ENCODE measurements at regions not wholly inside any gene's neighbourhood (a gene's known extent, or its start where the extent isn't known, plus 50 kb on each side); places are given as distances from the start of the nearest gene placed in this dataset.

DNA sequence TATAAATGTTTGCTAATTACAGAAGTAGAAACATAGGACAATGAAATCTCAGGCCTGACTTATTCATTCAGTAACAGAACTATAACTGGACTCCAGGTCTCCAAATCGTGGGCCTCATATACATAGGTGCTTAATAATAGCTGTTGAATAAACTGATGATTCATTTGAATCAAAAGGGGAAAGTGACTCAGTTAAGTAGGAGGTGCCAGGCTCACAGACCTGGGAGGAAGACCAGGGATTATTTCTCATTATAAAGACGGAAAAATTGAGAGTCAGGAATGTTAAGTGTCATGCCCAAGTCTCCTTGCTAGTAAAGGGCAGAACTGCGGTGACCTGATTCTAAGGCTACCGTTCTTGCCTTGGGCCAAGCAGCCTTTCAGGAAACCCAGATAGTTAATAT, 131.5 kb downstream of the HS3ST1 start:
- ATAC-seq (no peak), DNase-seq (ENCODE audit: low spot score) (no peak)
- no peak overlapping the region for H3K27ac Mint-ChIP-seq
- ChIA-PET POLR2A (no interaction called here), CTCF (no interaction called here)
- 0 out of 2 replicates have a peak, but pooled peaks cover 5% of the 10 kb centered on the region for H3K4me1 Mint-ChIP-seq
- no peak overlapping the region for H3K4me3 Mint-ChIP-seq
- no peak for TF ChIP-seq ZNF263 (CRISPR knock-in tag; IDR thresholded peaks at IDR 0.05; ENCODE audit: low read depth)
- no peak for TF ChIP-seq SMAD4 (CRISPR knock-in tag; IDR thresholded peaks at IDR 0.05)
- TF ChIP-seq ZNF532 (CRISPR knock-in tag; IDR thresholded peaks at IDR 0.05; ENCODE audit: borderline replicate concordance), result no peak
- TF ChIP-seq ZNF121 (CRISPR knock-in tag; IDR thresholded peaks at IDR 0.05), result no peak
- no peak for TF ChIP-seq FOXJ3 (CRISPR knock-in tag; IDR thresholded peaks at IDR 0.05; ENCODE audit: borderline replicate concordance)
- TF ChIP-seq, protein P1, sequence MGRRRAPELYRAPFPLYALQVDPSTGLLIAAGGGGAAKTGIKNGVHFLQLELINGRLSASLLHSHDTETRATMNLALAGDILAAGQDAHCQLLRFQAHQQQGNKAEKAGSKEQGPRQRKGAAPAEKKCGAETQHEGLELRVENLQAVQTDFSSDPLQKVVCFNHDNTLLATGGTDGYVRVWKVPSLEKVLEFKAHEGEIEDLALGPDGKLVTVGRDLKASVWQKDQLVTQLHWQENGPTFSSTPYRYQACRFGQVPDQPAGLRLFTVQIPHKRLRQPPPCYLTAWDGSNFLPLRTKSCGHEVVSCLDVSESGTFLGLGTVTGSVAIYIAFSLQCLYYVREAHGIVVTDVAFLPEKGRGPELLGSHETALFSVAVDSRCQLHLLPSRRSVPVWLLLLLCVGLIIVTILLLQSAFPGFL (CRISPR knock-in tag; IDR thresholded peaks at IDR 0.05; ENCODE audit: borderline replicate concordance), result no peak
- TF ChIP-seq NR2C2 (CRISPR knock-in tag; IDR thresholded peaks at IDR 0.05), result no peak
- TF ChIP-seq ELF4 (CRISPR knock-in tag; IDR thresholded peaks at IDR 0.05; ENCODE audit: low read depth), result no peak
- no peak for TF ChIP-seq TP53 (CRISPR knock-in tag; IDR thresholded peaks at IDR 0.05)
- H3K9me3 Mint-ChIP-seq, result peaks cover 68% of the 10 kb centered on the region
- peaks cover 53% of the 10 kb centered on the region for H3K36me3 Mint-ChIP-seq
- H3K27me3 Mint-ChIP-seq (ENCODE audit: low read depth), result peaks cover 2% of the 10 kb centered on the region; the same call in 1 of the 2 replicates

DNA sequence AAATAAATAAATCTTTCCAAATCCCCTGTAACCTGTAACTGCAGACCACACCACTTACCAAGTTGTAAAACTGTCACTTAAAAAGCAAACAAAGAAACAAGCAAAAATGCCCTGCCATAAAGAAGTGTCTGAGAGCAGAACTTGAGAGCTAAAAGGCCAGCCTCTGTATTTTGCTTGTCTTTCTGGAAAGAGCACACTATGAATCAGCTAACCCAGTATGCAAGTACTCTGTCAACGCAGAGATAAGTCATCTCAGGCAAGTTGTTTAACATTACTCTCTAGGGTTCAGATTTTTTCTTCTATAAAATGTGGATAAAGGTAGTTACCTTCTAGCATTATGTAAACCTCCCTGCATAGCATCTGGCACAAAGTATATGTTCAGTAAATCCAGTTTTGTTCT, 134.8 kb downstream of the HS3ST1 start:
- Mint-ChIP-seq H3K27me3 (ENCODE audit: low read depth) (peaks cover 2% of the 10 kb centered on the region; the same call in 1 of the 2 replicates), H3K9me3 (peaks cover 72% of the 10 kb centered on the region), H3K36me3 (peaks cover 49% of the 10 kb centered on the region), H3K4me1 (no peaks in the 10 kb centered on the region), H3K4me3 (no peak overlapping the region), H3K27ac (no peak overlapping the region)
- no peak for DNase-seq (ENCODE audit: low spot score)
- ATAC-seq, result no peak
- ChIA-PET CTCF (no interaction called here), POLR2A (no interaction called here)
- TF ChIP-seq ZNF532 (CRISPR knock-in tag; IDR thresholded peaks at IDR 0.05; ENCODE audit: borderline replicate concordance) (no peak), ESRRA (CRISPR knock-in tag; IDR thresholded peaks at IDR 0.05; ENCODE audit: borderline replicate concordance) (no peak), NR2C2 (CRISPR knock-in tag; IDR thresholded peaks at IDR 0.05) (no peak), CREB1 (CRISPR knock-in tag; IDR thresholded peaks at IDR 0.05) (no peak), NR1H2 (CRISPR knock-in tag; IDR thresholded peaks at IDR 0.05) (no peak), AFF4 (CRISPR knock-in tag; IDR thresholded peaks at IDR 0.05; ENCODE audit: borderline replicate concordance) (no peak), FOXK1 (CRISPR knock-in tag; IDR thresholded peaks at IDR 0.05) (no peak)
- TF ChIP-seq, protein P2, sequence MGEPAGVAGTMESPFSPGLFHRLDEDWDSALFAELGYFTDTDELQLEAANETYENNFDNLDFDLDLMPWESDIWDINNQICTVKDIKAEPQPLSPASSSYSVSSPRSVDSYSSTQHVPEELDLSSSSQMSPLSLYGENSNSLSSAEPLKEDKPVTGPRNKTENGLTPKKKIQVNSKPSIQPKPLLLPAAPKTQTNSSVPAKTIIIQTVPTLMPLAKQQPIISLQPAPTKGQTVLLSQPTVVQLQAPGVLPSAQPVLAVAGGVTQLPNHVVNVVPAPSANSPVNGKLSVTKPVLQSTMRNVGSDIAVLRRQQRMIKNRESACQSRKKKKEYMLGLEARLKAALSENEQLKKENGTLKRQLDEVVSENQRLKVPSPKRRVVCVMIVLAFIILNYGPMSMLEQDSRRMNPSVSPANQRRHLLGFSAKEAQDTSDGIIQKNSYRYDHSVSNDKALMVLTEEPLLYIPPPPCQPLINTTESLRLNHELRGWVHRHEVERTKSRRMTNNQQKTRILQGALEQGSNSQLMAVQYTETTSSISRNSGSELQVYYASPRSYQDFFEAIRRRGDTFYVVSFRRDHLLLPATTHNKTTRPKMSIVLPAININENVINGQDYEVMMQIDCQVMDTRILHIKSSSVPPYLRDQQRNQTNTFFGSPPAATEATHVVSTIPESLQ (CRISPR knock-in tag; IDR thresholded peaks at IDR 0.05), result no peak
- TF ChIP-seq, protein P3, sequence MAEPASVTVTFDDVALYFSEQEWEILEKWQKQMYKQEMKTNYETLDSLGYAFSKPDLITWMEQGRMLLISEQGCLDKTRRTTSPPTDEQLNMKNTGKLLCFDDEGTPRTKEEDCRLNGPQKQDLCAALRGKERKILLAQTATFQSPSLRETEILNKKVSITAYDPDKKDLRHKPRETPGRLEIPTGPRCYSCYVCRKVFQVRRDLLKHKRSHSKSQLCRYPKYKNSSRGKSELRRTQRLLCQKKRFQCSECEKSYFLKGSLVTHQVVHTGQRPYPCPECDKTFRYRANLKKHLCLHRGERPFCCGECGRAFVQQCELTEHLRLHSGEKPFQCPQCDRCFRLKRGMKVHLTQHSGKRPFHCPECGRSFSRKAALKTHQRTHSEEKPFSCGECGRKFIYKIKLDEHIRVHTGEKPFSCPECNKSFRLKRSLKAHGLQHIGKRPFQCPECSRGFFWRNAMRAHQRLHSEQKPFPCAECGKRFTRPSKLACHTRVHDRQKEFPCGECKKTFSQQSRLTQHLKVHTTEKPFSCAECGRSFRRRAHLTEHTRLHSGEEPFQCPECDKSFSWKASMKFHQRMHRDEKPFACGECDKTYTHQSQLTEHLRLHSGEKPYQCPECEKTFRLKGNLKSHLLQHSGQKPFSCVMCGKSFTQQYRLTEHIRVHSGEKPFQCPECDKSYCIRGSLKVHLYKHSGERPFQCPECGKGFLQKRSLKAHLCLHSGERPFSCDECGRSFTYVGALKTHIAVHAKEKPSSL (CRISPR knock-in tag; conservative IDR thresholded peaks at IDR 0.05), result no peak
